CD4-positive, alpha-beta memory T cell (primary cell): ENCODE measurements at regions not wholly inside any gene's neighbourhood (a gene's known extent, or its start where the extent isn't known, plus 50 kb on each side); places are given as distances from the start of the nearest gene placed in this dataset.
A peak's percentile ranks its signal among the peaks of the same experiment; 100 is the strongest.

Source experiments
- CTCF ChIA-PET: fragments of 350-600 bp; sonication (Branson Sonifier 250); formaldehyde crosslinking; loops from one replicate; lab custom pipeline; 2021; ENCODE audit warnings: inconsistent platforms; ENCODE audit not compliant: partially characterized antibody; lab: Charles Lee
- POLR2A ChIA-PET: fragments of 350-600 bp; sonication (Branson Sonifier 250); formaldehyde crosslinking; loops from one replicate; lab custom pipeline; 2021; ENCODE audit not compliant: partially characterized antibody; lab: Charles Lee
- DNase-seq, 5 donors: peaks; one replicate each; pipeline versions ENCODE4 v3.0.0 to v3.0.0-alpha.2; 2020 to 2022; ENCODE audit warnings: mixed read lengths in 1 of 5
- H3K27ac ChIP-seq: one replicate; pipeline ENCODE4 v1.7.0; 2013; ENCODE audit warnings: low read depth, low read length
- H3K27me3 ChIP-seq: 2 replicates; pipeline ENCODE4 v1.7.0; 2013; ENCODE audit warnings: mild to moderate bottlenecking, low read length, moderate library complexity; ENCODE audit not compliant: insufficient read depth
- H3K36me3 ChIP-seq: 2 replicates; pipeline ENCODE4 v1.7.0; 2013; ENCODE audit warnings: mild to moderate bottlenecking, low read length, moderate library complexity; ENCODE audit not compliant: insufficient read depth
- H3K4me1 ChIP-seq: 2 replicates; pipeline ENCODE4 v1.7.0; 2013; ENCODE audit warnings: mild to moderate bottlenecking, low read length, moderate library complexity; ENCODE audit not compliant: insufficient read depth
- H3K4me3 ChIP-seq, 2 donors: one replicate each; pipeline ENCODE4 v1.7.0; 2013; ENCODE audit warnings: low read length in 2 of 2, mild to moderate bottlenecking in 1 of 2
- H3K9me3 ChIP-seq, 2 donors: one replicate each; pipeline ENCODE4 v1.7.0; 2013; ENCODE audit warnings: low read length in 2 of 2, control low read depth in 1 of 2; ENCODE audit not compliant: control insufficient read depth in 1 of 2
- H3K27ac Mint-ChIP-seq, 7 donors: one replicate each; pipeline ENCODE4 v1.8.0; 2020 to 2021; ENCODE audit warnings: mixed read lengths in 7 of 7, mild to moderate bottlenecking in 6 of 7, inconsistent platforms in 3 of 7, moderate library complexity in 3 of 7
- H3K27me3 Mint-ChIP-seq, 2 donors: one replicate each; pipeline ENCODE4 v1.8.0; 2020 to 2021; ENCODE audit warnings: mixed read lengths in 2 of 2
- H3K36me3 Mint-ChIP-seq, 2 donors: one replicate each; pipeline ENCODE4 v1.8.0; 2020 to 2021; ENCODE audit warnings: mixed read lengths in 2 of 2, inconsistent platforms in 1 of 2, mild to moderate bottlenecking in 1 of 2
- H3K4me1 Mint-ChIP-seq, 4 donors: one replicate each; pipeline ENCODE4 v1.8.0; 2020 to 2021; ENCODE audit warnings: mixed read lengths in 4 of 4, mild to moderate bottlenecking in 1 of 4
- H3K4me3 Mint-ChIP-seq, 8 donors: one replicate each; pipeline ENCODE4 v1.8.0; 2020 to 2021; ENCODE audit warnings: mixed read lengths in 8 of 8, mild to moderate bottlenecking in 7 of 8, moderate library complexity in 6 of 8, inconsistent platforms in 3 of 8
- H3K9me3 Mint-ChIP-seq, 8 donors: one replicate each; pipeline ENCODE4 v1.8.0; 2020 to 2021; ENCODE audit warnings: mixed read lengths in 8 of 8, mild to moderate bottlenecking in 5 of 8, inconsistent platforms in 3 of 8, moderate library complexity in 1 of 8
- intact Hi-C: fragments of 100-400 bp; cut with micrococcal nuclease; formaldehyde crosslinking; loops from one replicate; pipeline ENCODE4 v1.15.1; 2023

DNA sequence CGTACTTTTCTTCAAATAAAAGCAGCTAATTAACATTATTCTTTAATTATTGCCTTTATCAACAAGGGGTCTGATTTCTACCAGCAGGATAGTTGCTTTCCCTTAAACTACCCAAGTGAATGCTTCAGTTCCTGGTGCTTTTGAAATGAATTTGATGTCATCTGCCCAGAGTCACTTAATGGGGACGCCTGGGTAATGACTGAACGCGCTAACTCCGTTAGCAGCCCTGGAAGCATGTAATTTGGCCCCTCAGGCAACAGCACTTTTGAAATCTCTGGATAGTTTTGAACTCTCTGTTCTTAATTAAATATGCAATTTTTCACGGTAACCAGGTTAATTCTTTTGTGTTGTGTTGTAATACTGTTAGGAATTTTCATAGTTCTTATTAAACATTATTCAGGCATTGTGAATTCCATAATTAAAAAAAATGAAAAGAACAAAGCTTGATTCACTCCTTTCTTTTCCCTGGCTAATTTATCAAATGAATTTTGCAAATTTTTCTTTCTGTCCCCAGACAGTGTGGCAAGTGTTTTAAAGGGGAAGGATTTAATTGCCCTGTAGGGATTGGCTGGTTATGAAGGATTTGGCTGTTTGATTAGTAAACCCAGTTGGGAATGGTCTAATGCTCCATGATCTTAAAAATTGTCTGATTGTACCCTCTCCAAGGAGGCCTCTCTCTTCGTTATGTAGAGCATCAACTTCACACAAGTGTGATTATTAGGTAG lies 137.5 kb upstream of the MYL2 start:
- Histone ChIP-seq H3K9me3 (peaks cover 0 to 5% of the 10 kb centered on the region in 2 donors), H3K36me3 (no peaks in the 10 kb centered on the region), H3K4me3 (peak overlapping the region in 1 of 2 donors; percentile 17), H3K27ac (peak overlapping the region; percentile 39), H3K27me3 (no peaks in the 10 kb centered on the region), H3K4me1 (peaks cover 35% of the 10 kb centered on the region)
- no peaks in the 10 kb centered on the region for H3K36me3 Mint-ChIP-seq
- peak overlapping the region; percentile 79 to 98 (median 95) for H3K27ac Mint-ChIP-seq
- H3K4me3 Mint-ChIP-seq = peak overlapping the region in 6 of 8 donors; percentile 15 to 88 (median 57)
- no peaks in the 10 kb centered on the region for H3K27me3 Mint-ChIP-seq
- peaks cover 0 to 16% (median 5%) of the 10 kb centered on the region in 8 donors for H3K9me3 Mint-ChIP-seq
- DNase-seq = no peak
- ChIA-PET CTCF (interaction anchor here (0.8 to 0.9 kb wide), 2 partner anchors 17 to 25 kb away, joined by 3 read pairs; no protein-coding TSS in a partner anchor), POLR2A (interaction anchor here (0.8 to 3.0 kb wide), 6 partner anchors 9 to 608 kb away, joined by 3 to 10 read pairs (median 4); partner anchors contain the start of gene ARPC3)
- H3K4me1 Mint-ChIP-seq = peaks cover 31 to 39% (median 33%) of the 10 kb centered on the region in 4 donors
- intact Hi-C loops = no loop called here

DNA sequence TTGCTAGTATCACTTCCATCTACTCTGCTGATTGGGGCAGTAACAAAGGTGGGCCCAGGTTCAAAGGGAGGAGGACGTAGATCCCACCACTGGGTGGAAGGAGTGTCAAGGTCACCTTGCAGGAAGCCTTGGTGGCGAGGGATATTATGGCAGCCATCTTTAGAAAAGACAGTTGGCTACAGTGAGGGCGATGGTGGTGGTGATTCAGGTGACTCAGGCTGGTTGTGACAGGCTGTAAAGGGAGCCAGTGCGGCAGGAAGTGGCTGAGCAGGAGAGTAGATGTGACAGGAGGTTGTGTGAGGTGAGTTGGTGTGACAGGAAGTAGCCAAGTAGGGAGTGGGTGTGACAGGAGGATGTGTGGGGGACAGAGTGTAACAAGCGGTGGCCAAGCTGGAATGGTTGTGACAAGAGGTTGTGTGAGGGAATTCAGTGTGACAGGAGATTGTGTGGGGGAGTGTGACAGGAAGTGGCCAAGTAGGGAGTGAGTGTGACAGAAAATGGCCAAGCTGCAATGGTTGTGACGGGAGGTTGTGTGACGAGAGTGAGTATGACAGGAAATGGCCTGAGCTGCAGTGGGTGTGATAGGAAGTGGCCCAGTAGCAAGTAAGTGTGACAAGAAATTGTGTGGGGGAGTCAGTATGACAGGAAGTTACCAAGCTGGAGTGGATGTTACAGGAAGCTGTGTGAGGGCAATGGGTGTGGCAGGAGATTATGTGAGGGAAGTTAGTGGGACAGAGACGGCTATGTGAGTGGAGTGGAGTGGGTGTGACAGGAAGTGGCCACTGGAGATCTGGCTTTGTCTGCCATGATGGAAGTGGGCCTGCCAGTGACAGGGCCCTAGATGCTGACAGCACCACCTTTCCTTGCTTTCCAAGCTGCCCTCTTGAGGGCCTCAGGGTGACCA lies 136.5 kb upstream of the MYL2 start:
- no peaks in the 10 kb centered on the region for H3K27me3 Mint-ChIP-seq

DNA sequence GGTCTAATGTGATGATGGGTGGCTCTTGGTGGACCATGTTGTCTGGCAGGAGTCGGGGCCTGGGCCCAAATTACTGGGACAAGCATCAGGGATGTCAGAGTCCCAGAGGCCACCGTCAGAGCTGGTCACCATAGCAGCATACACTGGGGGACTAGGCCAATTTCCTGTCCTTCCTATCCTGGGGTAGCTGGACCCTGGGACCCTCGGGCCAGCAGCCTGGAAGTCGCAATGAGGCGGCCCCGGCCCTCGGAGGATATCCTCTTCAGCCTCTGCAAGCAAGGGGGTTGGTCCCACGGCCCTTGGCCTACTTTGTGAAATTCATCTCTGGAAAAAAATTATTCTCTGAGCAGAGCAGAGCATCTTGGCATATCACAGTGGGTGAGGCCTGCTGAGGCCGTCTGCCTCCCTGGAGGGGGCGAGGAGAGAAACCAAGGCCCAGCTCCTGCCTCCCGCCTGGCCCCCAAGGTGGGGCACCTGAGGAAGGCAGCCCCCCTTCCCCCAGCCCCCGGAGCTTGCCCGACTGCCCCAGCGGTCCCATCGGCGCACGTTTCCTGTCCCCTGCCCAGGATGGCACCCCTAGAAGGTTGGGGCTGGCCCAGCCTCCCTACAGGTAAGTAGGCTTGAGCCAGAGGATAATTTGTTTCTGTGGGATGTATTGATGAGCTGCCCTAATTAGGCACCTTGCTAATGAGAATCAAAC lies 135.0 kb upstream of the MYL2 start:
- intact Hi-C loops = no loop called here
- ChIA-PET CTCF (no interaction called here), POLR2A (no interaction called here)
- no peak overlapping the region for H3K4me3 ChIP-seq
- peaks cover 31 to 35% (median 32%) of the 10 kb centered on the region in 4 donors for H3K4me1 Mint-ChIP-seq
- no peak for DNase-seq
- peaks cover 0 to 5% of the 10 kb centered on the region in 2 donors for H3K9me3 ChIP-seq
- H3K4me3 Mint-ChIP-seq = peak overlapping the region in 1 of 8 donors; percentile 44
- peaks cover 35% of the 10 kb centered on the region for H3K4me1 ChIP-seq
- no peaks in the 10 kb centered on the region for H3K36me3 Mint-ChIP-seq
- no peaks in the 10 kb centered on the region for H3K36me3 ChIP-seq
- no peaks in the 10 kb centered on the region for H3K27me3 Mint-ChIP-seq
- H3K27ac Mint-ChIP-seq = peak overlapping the region in 4 of 7 donors; percentile 79 to 98 (median 96)
- H3K27me3 ChIP-seq = no peaks in the 10 kb centered on the region
- no peak overlapping the region for H3K27ac ChIP-seq
- H3K9me3 Mint-ChIP-seq = peaks cover 0 to 16% (median 5%) of the 10 kb centered on the region in 8 donors

More for the DNA sequence above, 136.5 kb upstream of the MYL2 start:
- Histone ChIP-seq H3K27ac (peak overlapping the region; percentile 39), H3K4me3 (peak overlapping the region in 1 of 2 donors; percentile 17), H3K9me3 (peaks cover 0 to 5% of the 10 kb centered on the region in 2 donors), H3K27me3 (no peaks in the 10 kb centered on the region), H3K4me1 (peaks cover 35% of the 10 kb centered on the region), H3K36me3 (no peaks in the 10 kb centered on the region)
- DNase-seq = peak; percentile 68 to 80 (median 74)
- Mint-ChIP-seq H3K4me3 (peak overlapping the region in 7 of 8 donors; percentile 37 to 88 (median 62)), H3K9me3 (peaks cover 0 to 16% (median 5%) of the 10 kb centered on the region in 8 donors), H3K27ac (peak overlapping the region; percentile 79 to 98 (median 95)), H3K36me3 (no peaks in the 10 kb centered on the region), H3K4me1 (peaks cover 31 to 35% (median 33%) of the 10 kb centered on the region in 4 donors)
- ChIA-PET CTCF (interaction anchor here (0.8 to 0.9 kb wide), 2 partner anchors 16 to 24 kb away, joined by 3 read pairs; no protein-coding TSS in a partner anchor), POLR2A (interaction anchor here (0.7 to 3.0 kb wide), 8 partner anchors 10 to 607 kb away, joined by 3 to 10 read pairs (median 4); partner anchors contain the start of gene ARPC3)
- intact Hi-C loops = no loop called here

DNA sequence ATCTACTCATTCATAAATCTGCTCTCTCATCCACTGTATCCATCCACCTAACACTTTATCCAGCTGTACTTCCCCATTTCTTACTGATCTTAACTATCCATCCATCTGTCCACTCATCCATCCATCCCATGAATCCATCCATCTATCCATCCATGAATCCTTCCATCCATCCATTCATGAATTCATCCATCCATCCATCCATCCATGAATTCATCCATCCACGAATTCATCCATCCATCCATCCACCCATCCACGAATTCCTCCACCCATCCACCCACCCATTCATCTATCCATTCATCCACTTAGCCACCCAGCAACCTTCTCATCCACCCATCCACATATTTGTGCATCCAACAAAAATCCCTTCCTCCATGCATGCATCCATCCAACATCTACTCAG lies 128.6 kb upstream of the MYL2 start:
- no peak overlapping the region for H3K4me3 ChIP-seq
- peak overlapping the region in 1 of 7 donors; percentile 56 for H3K27ac Mint-ChIP-seq
- no peaks in the 10 kb centered on the region for H3K36me3 Mint-ChIP-seq
- H3K27ac ChIP-seq = no peak overlapping the region
- no peaks in the 10 kb centered on the region for H3K4me1 ChIP-seq
- no peaks in the 10 kb centered on the region for H3K36me3 ChIP-seq
- no peaks in the 10 kb centered on the region for H3K9me3 ChIP-seq
- H3K9me3 Mint-ChIP-seq = peaks cover 0 to 3% (median 0%) of the 10 kb centered on the region in 8 donors
- intact Hi-C loops = no loop called here
- H3K4me1 Mint-ChIP-seq = peaks cover 0 to 1% (median 0%) of the 10 kb centered on the region in 4 donors
- no peaks in the 10 kb centered on the region for H3K27me3 ChIP-seq
- CTCF ChIA-PET = no interaction called here
- POLR2A ChIA-PET = no interaction called here
- no peak for DNase-seq
- H3K4me3 Mint-ChIP-seq = no peak overlapping the region
- H3K27me3 Mint-ChIP-seq = peaks cover 1 to 4% of the 10 kb centered on the region in 2 donors

DNA sequence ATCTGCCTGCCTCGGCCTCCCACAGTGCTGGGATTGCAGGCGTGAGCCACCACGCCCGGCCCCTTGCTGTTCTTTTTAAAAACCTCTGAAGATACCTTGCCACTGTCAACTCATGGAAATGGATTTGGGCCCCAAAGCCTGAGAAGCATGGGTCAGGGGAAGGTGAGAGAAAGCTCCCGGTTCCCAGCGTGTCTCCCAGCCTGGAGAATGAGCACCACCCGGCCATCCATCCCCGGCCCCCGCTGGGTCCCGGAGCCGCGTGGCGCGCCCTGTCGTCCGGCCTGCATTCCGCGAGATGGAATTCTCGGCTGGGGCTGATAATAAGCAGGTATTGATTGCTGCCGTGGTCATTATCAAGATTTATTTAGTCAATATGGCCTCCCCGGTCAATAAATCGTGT lies 126.5 kb upstream of the MYL2 start:
- no peaks in the 10 kb centered on the region for H3K9me3 Mint-ChIP-seq
- no peak overlapping the region for H3K4me3 ChIP-seq
- intact Hi-C loops = no loop called here
- no peaks in the 10 kb centered on the region for H3K27me3 ChIP-seq
- H3K9me3 ChIP-seq = no peaks in the 10 kb centered on the region
- no peak overlapping the region for H3K27ac Mint-ChIP-seq
- no peaks in the 10 kb centered on the region for H3K4me1 Mint-ChIP-seq
- H3K27me3 Mint-ChIP-seq = peaks cover 1 to 4% of the 10 kb centered on the region in 2 donors
- no peak overlapping the region for H3K27ac ChIP-seq
- H3K4me3 Mint-ChIP-seq = no peak overlapping the region
- H3K36me3 Mint-ChIP-seq = no peaks in the 10 kb centered on the region
- no peaks in the 10 kb centered on the region for H3K36me3 ChIP-seq
- CTCF ChIA-PET = no interaction called here
- DNase-seq = no peak
- no peaks in the 10 kb centered on the region for H3K4me1 ChIP-seq
- POLR2A ChIA-PET = no interaction called here

DNA sequence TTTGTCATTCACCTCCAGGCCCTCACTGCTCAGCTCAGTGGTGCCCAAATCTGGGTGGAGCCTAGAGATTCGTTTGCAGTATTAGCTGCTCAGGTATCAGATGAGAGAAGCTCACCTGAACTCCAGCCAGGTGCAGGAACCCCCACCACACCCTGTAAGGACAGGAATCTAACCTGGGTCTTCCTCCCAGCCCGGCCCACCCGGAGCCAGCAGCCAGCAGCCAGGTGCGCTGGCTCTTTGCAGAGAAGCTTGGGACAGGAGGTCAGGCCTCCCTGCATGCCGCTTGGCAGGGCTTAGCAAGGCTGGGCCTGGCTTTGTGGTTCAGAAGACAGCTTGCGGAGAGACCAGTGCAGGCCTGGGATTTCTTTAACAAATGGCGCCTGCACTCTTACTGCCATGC lies 125.6 kb upstream of the MYL2 start:
- Mint-ChIP-seq H3K9me3 (peaks cover 0 to under 1% (median 0%) of the 10 kb centered on the region in 8 donors), H3K4me3 (no peak overlapping the region), H3K27ac (no peak overlapping the region), H3K4me1 (no peaks in the 10 kb centered on the region), H3K27me3 (peaks cover 1 to 4% of the 10 kb centered on the region in 2 donors), H3K36me3 (no peaks in the 10 kb centered on the region)
- ChIA-PET POLR2A (no interaction called here), CTCF (no interaction called here)
- DNase-seq = no peak
- no peaks in the 10 kb centered on the region for H3K4me1 ChIP-seq
- H3K27me3 ChIP-seq = no peaks in the 10 kb centered on the region
- no peaks in the 10 kb centered on the region for H3K36me3 ChIP-seq
- intact Hi-C loops = no loop called here
- no peak overlapping the region for H3K4me3 ChIP-seq
- no peaks in the 10 kb centered on the region for H3K9me3 ChIP-seq
- H3K27ac ChIP-seq = no peak overlapping the region
